OCI-LY3 (cell line): ENCODE measurements at regions not wholly inside any gene's neighbourhood (a gene's known extent, or its start where the extent isn't known, plus 50 kb on each side); places are given as distances from the start of the nearest gene placed in this dataset.
A peak's percentile ranks its signal among the peaks of the same experiment; 100 is the strongest.

Experiments used
- H2AFZ ChIP-seq: fragments of 200-600, 300-600 bp; shearing (Covaris generic); 2 replicates; pipeline ENCODE4 v1.6.0; 2014; ENCODE audit warnings: antibody characterized with exemption, low read depth, low read length
- H3K27ac ChIP-seq: fragments of 200-600, 300-600 bp; sonication (generic); 2 replicates; pipeline ENCODE4 v1.5.1; 2014; ENCODE audit warnings: mild to moderate bottlenecking, low read length, moderate library complexity, mixed read lengths
- H3K27me3 ChIP-seq: fragments of 200-600, 300-600 bp; sonication (generic); 2 replicates; pipeline ENCODE4 v1.6.1; 2014; ENCODE audit warnings: low read depth, low read length, mixed read lengths
- H3K36me3 ChIP-seq: fragments of 200-600, 300-600 bp; sonication (generic); replicated peaks from 2 replicates; pipeline ENCODE3; 2014; ENCODE audit warnings: low read depth, low read length, mixed read lengths
- H3K4me1 ChIP-seq: fragments of 300-600, 200-600 bp; sonication (generic); 2 replicates; pipeline ENCODE4 v1.6.1; 2014; ENCODE audit warnings: low read length, mixed read lengths
- H3K4me2 ChIP-seq: fragments of 200-600, 300-600 bp; sonication (generic); 2 replicates; pipeline ENCODE4 v1.6.1; 2014; ENCODE audit warnings: low read length, mixed read lengths
- H3K4me3 ChIP-seq: fragments of 300-600, 200-600 bp; sonication (generic); 2 replicates; pipeline ENCODE4 v1.5.1; 2014; ENCODE audit warnings: antibody characterized with exemption, mild to moderate bottlenecking, low read length, moderate library complexity
- H3K79me2 ChIP-seq: fragments of 300-600, 200-600 bp; shearing (Covaris generic); 2 replicates; pipeline ENCODE4 v1.6.1; 2014; ENCODE audit warnings: mild to moderate bottlenecking, low read length, mixed read lengths
- H3K9ac ChIP-seq: fragments of 300-600, 200-600 bp; shearing (Covaris generic); 2 replicates; pipeline ENCODE4 v1.6.0; 2014; ENCODE audit warnings: mild to moderate bottlenecking, low read length, moderate library complexity
- H3K9me3 ChIP-seq: fragments of 200-600, 300-600 bp; shearing (Covaris generic); 2 replicates; pipeline ENCODE4 v1.6.1; 2014; ENCODE audit warnings: low read length, mixed read lengths; ENCODE audit not compliant: insufficient read depth
- H4K20me1 ChIP-seq: fragments of 200-600, 300-600 bp; sonication (generic); 2 replicates; pipeline ENCODE4 v1.6.1; 2016; ENCODE audit warnings: low read length, mixed read lengths; ENCODE audit not compliant: insufficient read depth
- EZH2phosphoT487 ChIP-seq: fragments of 200-600 bp; shearing (Covaris generic); IDR thresholded peaks from 2 replicates; pipeline ENCODE4 v1.6.1; 2018; ENCODE audit warnings: antibody characterized with exemption, mixed run types, low read depth
- TF ChIP-seq, protein P1 (sequence below): fragments of 200-600, 300-600 bp; sonication (generic); IDR thresholded peaks from 2 replicates; pipeline ENCODE4 v1.5.1; 2014; ENCODE audit warnings: antibody characterized with exemption, low read length, low read depth

DNA sequence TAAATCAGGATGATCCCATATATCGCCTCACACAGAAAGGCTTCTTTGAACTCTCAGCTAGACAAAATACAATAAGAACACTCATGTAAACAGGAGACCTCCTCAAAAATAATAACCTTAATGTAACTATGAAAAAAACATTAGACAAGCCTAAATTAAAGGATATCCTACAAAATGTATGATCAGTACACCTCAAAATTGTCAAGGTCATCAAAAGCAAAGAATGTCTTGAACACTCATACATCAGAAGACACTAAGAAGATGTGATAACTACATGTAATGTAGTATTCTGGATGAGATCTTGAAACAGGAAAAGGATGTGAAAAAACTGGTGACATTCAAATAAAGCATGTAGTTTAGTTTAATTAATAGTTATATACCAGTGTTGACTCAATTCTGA lies 616.8 kb upstream of the ZEB2 start:
- no peak overlapping the region for H3K4me3 ChIP-seq
- no peaks in the 10 kb centered on the region for H3K36me3 ChIP-seq
- no peaks in the 10 kb centered on the region for H3K79me2 ChIP-seq
- no peak overlapping the region for H3K9ac ChIP-seq
- no peaks in the 10 kb centered on the region for H4K20me1 ChIP-seq
- H3K27ac ChIP-seq: no peak overlapping the region
- no peaks in the 10 kb centered on the region for H3K4me1 ChIP-seq
- no peaks in the 10 kb centered on the region for H3K9me3 ChIP-seq
- no peaks in the 10 kb centered on the region for H3K27me3 ChIP-seq
- no peak overlapping the region for H3K4me2 ChIP-seq
- no peak overlapping the region for H2AFZ ChIP-seq
- TF ChIP-seq EZH2phosphoT487: no peak

DNA sequence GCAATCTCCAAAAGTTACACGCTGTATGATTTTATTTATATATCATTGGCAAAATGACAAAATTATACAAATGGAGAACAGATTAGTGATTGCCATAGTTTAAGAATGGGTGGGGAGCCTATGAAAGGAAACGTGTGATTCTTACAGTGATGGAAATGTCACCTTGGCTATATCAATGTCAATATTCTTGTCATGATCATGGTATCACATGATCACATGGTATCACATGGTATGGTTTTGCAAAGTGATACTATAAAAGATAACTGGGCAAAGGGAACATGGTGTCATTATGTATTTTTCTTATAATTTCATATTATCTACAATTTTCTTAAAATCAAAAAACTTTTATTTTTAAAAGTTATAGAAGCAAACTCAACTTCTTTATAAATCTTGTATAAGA lies 606.2 kb upstream of the ZEB2 start:
- Histone ChIP-seq H3K36me3 (no peaks in the 10 kb centered on the region), H3K27ac (no peak overlapping the region), H3K4me3 (no peak overlapping the region), H3K9me3 (no peaks in the 10 kb centered on the region), H3K27me3 (no peaks in the 10 kb centered on the region), H3K4me2 (no peak overlapping the region), H3K4me1 (no peaks in the 10 kb centered on the region), H3K9ac (no peak overlapping the region), H2AFZ (no peak overlapping the region), H3K79me2 (no peaks in the 10 kb centered on the region), H4K20me1 (no peaks in the 10 kb centered on the region)
- TF ChIP-seq EZH2phosphoT487: no peak
- TF ChIP-seq, protein P1, sequence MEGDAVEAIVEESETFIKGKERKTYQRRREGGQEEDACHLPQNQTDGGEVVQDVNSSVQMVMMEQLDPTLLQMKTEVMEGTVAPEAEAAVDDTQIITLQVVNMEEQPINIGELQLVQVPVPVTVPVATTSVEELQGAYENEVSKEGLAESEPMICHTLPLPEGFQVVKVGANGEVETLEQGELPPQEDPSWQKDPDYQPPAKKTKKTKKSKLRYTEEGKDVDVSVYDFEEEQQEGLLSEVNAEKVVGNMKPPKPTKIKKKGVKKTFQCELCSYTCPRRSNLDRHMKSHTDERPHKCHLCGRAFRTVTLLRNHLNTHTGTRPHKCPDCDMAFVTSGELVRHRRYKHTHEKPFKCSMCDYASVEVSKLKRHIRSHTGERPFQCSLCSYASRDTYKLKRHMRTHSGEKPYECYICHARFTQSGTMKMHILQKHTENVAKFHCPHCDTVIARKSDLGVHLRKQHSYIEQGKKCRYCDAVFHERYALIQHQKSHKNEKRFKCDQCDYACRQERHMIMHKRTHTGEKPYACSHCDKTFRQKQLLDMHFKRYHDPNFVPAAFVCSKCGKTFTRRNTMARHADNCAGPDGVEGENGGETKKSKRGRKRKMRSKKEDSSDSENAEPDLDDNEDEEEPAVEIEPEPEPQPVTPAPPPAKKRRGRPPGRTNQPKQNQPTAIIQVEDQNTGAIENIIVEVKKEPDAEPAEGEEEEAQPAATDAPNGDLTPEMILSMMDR: no peak

DNA sequence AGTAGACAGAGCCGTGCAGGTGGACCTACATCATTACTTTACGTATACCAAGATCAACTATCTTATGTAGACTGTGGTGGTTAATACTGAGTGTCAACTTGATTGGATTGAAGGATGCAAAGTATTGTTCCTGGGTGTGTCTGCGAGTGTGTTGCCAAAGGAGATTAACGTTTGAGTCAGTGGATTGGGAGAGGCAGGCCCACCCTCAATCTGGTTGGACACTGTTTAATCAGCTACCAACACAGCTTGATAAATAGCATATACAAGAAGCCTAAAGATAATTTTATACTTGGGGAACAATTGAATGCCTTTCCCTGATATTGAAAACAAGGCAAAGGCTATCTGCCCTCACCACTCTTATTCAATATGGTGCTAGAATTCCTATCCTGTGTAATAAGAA lies 604.2 kb upstream of the ZEB2 start:
- TF ChIP-seq, protein P1: no peak
- no peak for TF ChIP-seq EZH2phosphoT487
- Histone ChIP-seq H3K9ac (no peak overlapping the region), H3K36me3 (no peaks in the 10 kb centered on the region), H3K9me3 (no peaks in the 10 kb centered on the region), H3K4me2 (no peak overlapping the region), H3K79me2 (no peaks in the 10 kb centered on the region), H3K4me1 (peaks cover 7% of the 10 kb centered on the region), H3K4me3 (no peak overlapping the region), H3K27me3 (no peaks in the 10 kb centered on the region), H4K20me1 (no peaks in the 10 kb centered on the region), H2AFZ (no peak overlapping the region), H3K27ac (no peak overlapping the region)

DNA sequence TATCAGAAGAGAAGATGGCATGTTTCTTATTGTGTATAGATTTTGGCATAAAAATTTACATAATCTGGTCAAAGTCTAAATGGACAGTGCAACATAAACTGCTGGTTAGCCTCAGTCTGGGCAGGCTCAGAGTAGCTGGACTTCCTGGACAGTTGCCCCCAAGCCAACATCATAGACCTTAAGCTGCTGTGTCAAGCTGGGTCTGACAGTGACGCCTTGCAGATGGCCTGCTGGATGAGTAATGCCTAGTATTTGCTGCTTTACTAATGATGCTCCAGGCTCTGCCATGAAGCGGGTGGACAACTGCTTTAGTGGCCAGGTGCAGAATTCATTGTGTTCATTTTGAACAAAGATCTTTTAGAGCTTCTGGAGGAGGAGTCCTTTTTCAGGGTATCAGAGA lies 603.7 kb upstream of the ZEB2 start:
- Histone ChIP-seq H3K36me3 (no peaks in the 10 kb centered on the region), H3K9ac (no peak overlapping the region), H3K9me3 (no peaks in the 10 kb centered on the region), H3K27me3 (no peaks in the 10 kb centered on the region), H3K79me2 (no peaks in the 10 kb centered on the region), H3K4me3 (no peak overlapping the region), H2AFZ (no peak overlapping the region), H3K27ac (no peak overlapping the region), H3K4me1 (peaks cover 11% of the 10 kb centered on the region), H4K20me1 (no peaks in the 10 kb centered on the region), H3K4me2 (no peak overlapping the region)
- TF ChIP-seq, protein P1: no peak
- TF ChIP-seq EZH2phosphoT487: no peak

DNA sequence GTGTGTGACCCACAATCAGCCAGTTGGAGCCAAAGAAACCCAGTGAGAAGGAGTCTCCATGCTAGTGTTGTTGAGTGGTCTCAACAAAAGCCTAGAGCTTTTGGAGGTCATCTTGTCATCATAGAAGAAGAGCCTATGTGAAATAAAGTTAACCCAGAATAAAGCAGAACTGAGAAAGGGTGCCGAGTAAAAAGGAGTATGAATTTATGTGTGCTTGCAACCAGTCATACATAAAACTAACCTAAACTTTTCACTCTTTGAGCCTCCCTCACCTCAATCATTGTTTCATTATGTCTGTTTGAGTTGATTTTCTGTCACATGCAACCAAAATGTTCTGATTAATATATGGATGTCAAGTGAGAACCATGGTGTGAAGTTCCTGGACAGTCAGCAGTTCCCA lies 599.3 kb upstream of the ZEB2 start:
- H3K4me3 ChIP-seq: no peak overlapping the region
- TF ChIP-seq EZH2phosphoT487: no peak
- TF ChIP-seq, protein P1: no peak
- no peaks in the 10 kb centered on the region for H4K20me1 ChIP-seq

More for the DNA sequence above, 599.3 kb upstream of the ZEB2 start:
- Histone ChIP-seq H3K27ac (no peak overlapping the region), H3K4me2 (0 out of 2 replicates have a peak overlapping the region, but pooled peaks have one; percentile 10), H3K36me3 (no peaks in the 10 kb centered on the region), H3K9me3 (no peaks in the 10 kb centered on the region), H3K4me1 (peaks cover 11% of the 10 kb centered on the region), H2AFZ (no peak overlapping the region), H3K79me2 (no peaks in the 10 kb centered on the region), H3K27me3 (no peaks in the 10 kb centered on the region), H3K9ac (no peak overlapping the region)
